GM21737 (cell line): ENCODE measurements at regions not wholly inside any gene's neighbourhood (a gene's known extent, or its start where the extent isn't known, plus 50 kb on each side); places are given as distances from the start of the nearest gene placed in this dataset.
"Not testable (repeated sequence)": the region's sequence is repeated elsewhere in the genome, so short reads cannot be mapped to it uniquely, and the experiment has no call there.

Experiments
- ATAC-seq: cut with Tn5 transposase; IDR thresholded peaks from one replicate; pipeline ENCODE4 v1.9.1; 2021; ENCODE audit warnings: mild to moderate bottlenecking, moderate library complexity; ENCODE audit not compliant: unreplicated experiment

DNA sequence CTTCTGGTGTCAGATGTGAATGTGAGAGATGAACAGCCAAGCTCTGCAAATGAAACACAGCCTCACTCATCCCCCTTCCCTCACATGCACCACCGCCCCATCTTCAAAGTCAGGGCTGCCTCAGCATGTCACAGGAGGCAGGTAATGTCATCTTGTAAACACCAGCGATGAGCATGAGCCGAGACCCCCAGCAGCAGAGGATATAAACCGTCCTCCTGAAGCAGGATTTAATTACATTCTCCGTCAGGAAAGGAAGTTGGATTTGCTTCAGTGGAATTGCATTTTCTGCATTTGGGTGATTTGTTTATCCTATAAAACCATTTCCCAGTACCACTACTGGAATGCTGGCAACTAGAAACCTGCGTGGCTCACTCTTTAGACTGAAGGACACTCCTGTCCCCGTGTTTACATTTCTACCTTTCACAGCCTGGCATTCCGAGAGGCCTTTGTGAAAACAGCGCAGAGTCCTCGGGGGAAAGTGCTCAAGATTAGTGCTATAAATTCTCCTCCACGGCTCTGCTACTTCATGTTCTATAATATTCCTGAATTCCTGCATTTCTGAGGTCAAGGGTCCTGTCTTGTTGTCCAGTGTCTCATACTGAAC, 619.2 kb downstream of the IRS1 start:
- ATAC-seq, result no peak

- no peak for ATAC-seq
Observed at GRCh38 chr2:226179010-226179409, 620.6 kb downstream of the IRS1 start.

- no peak for ATAC-seq
Observed at GRCh38 chr2:226176283-226176984, 623.2 kb downstream of the IRS1 start.

- ATAC-seq, result no peak
Observed at GRCh38 chr2:226174390-226174789, 625.2 kb downstream of the IRS1 start.

DNA sequence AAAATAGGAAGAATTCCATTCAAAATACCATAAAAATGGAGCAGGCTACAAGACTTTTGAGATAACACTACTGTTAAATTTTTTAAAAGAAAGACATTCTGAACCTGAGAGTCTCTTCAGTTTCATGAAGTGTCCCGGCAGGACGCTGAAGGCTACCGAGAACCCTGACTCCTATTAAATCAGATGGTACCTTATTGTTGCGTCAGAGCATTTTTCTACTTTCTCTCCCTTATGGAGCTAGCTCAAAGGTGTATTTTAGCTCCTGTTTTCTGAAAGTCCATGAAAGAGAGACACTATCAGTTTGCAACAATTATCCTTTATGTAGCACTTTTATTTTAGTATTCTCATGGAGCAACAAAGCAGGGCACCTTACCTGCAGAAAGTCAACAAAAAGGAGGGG, 626.7 kb downstream of the IRS1 start:
- no peak for ATAC-seq

GRCh38 chr2:226172309-226172708, 627.3 kb downstream of the IRS1 start:
- ATAC-seq, result no peak

GRCh38 chr2:226169751-226170581, 629.7 kb downstream of the IRS1 start:
- ATAC-seq, result no peak

DNA sequence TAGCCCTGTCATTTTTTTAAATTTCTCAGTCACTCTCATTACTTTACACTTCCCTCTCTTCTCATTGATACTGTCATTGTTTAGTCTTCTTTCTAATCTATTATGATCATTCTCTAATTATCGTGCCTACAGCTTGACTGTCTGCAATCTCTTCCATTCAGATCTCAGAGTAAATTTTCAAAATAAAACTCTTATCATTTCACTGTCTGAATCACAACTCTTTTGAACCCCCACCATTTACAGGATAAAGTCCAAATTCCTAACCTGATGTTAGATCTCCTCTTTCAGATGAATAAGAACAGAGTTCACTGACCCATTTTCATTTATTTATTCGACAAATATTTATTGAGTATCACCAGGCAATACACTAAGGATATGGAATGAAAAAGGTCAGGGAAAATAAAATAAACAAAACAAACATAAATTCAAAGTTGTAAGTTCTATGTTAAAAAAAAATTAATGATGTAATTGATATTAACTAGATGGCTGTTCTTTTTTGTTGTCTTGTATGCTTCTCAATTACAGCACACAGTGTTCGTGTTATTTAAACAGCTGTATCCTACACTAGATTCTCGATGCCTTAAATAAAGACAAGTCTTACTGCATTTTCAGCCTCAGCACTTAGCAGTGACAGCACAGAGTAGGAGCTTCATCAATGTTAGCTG, 631.0 kb downstream of the IRS1 start:
- no peak for ATAC-seq

GRCh38 chr2:226164512-226164911, 635.1 kb downstream of the IRS1 start:
- no peak for ATAC-seq

DNA sequence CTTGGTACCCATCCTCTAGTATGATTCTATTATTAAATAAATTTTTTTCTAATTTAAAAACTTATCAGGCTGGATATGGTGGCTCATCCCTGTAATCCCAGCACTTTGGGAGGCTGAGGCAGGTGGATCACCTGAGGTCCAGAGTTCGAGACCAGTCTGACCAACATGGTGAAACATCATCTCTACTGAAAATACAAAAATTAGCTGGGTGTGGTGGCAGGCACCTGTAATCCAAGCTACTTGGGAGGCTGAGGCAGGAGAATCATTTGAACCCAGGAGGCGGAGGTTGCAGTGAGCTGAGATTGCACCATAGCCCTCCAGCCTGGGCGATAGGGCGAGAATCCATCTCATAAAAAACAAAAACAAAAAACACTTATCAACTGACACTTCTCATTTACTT, 639.0 kb downstream of the IRS1 start:
- not testable (repeated sequence) for ATAC-seq

GRCh38 chr2:226159875-226160479, 639.6 kb downstream of the IRS1 start:
- no peak for ATAC-seq

DNA sequence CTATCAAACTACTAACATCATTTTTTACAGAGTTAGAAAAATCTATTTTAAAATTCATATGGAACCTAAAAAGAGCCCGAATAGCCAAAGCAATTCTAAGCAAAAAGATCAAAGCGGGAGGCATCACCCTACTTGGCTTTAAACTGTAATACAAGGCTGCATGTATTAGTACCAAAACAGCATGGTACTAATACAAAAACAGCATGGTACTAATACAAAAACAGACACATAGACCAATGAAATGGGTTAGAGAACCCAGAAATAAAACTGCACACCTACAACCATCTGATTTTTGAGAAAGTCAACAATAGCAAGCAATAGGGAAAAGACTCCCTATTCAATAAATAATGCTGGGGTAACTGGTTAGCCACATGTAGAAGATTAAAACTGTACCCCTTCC, 640.7 kb downstream of the IRS1 start:
- ATAC-seq, result no peak

DNA sequence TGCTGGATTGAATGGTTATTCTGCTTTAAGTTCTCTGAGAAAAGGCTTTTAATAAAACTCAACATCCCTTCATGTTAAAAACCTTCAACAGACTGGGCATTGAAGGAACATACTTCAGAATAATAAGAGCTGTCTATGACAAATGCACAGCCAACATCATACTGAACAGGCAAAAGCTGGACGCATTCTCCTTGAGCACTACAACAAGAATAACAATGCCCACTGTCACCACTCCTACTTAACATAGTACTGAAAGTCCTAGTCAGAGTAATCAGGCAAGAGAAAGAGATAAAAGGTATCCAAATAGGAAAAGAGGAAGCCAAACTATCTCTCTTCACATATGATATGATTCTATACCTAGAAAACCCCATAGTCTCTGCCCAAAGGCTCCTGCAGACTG, 641.4 kb downstream of the IRS1 start:
- ATAC-seq, result no peak

DNA sequence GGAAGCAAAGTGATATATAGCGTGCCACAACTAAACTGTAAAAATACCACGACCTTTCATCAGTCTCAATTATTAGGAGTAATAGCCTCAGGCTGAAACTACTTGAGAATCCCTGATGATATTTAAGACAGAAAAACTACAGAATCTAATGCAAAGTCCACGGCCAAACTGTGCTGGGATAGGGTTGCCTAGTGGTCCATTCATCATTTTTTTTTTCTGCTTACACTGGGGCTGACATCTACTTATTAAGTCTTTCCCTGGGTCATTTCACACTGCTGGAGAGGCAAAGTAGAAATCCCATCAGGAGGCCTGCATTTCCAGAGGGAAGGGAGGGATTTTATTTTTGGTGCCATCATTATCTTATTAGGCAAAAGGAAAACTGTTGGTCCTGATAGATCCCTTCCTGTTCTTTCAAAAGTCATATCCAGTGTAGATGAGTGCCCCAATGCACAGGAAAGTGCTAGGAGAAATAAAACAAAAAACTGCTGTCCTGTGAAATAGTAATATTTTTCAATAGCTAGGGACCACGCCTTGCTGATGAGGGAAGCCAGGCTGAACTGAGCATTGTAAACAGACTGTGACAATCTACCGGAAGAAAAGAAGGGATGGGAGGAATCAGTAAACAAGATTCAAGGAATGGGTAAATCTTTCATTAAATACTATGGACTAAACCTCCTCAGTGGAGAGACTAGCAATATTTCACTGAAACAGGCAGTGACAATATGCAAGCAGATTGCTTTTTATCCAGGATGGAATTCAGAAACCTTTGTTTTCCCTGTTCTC, 644.3 kb downstream of the IRS1 start:
- no peak for ATAC-seq

- no peak for ATAC-seq
Observed at GRCh38 chr2:226154610-226155009, 645.0 kb downstream of the IRS1 start.

DNA sequence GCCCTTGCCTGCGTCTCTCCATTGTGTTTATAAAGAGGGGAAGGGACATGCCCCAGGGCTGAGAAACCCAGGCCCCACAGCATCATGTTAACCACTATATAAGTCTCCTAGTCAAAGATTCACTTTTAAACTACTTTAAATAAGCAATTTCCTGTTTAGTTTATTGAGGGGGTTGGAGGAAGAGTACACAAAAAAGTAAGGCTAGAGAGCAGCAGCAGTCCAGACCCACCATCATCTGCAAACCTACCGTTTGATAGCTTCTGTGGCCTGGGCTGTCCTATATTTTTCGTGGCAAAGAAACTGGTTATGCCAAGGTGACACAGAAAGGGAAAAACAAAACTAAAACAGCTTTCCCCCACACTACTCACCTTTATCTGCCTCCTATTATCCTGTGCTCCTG, 646.1 kb downstream of the IRS1 start:
- ATAC-seq, result no peak

GRCh38 chr2:226151157-226151556, 648.5 kb downstream of the IRS1 start:
- ATAC-seq, result no peak

GRCh38 chr2:226143091-226143490, 656.5 kb downstream of the IRS1 start:
- no peak for ATAC-seq

GRCh38 chr2:226142463-226142862, 657.2 kb downstream of the IRS1 start:
- ATAC-seq, result no peak

DNA sequence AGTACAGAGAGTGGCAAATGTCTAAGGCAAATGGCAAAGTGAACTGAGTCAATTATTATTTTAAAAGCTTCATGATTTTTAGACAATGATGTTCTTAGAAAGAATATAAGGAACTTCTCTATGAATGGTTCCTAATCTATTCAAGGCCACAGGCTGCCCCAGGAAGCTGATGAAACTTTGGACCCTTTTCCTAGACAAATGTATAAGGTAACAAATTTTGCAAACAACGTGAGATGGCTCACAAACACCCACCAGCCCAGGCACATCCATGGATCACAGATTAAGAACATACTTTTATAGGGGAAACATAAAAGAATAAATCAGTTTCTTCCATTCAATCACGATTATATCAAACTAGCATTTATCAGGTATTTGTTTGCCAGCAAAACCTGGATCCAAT, 659.0 kb downstream of the IRS1 start:
- no peak for ATAC-seq
